OCI-LY1 (cell line): ENCODE measurements at regions not wholly inside any gene's neighbourhood (a gene's known extent, or its start where the extent isn't known, plus 50 kb on each side); places are given as distances from the start of the nearest gene placed in this dataset.

Experiments
- H2AFZ ChIP-seq: fragments of 200-600 bp; sonication (generic), shearing (Covaris generic); 2 replicates; pipeline ENCODE4 v1.6.0; 2014; ENCODE audit warnings: antibody characterized with exemption, mild to moderate bottlenecking, low read length
- H3F3A ChIP-seq: fragments of 200-600 bp; sonication (generic), shearing (Covaris generic); 2 replicates; pipeline ENCODE4 v1.6.0; 2014; ENCODE audit warnings: mild to moderate bottlenecking, antibody characterized with exemption, low read length, moderate library complexity; ENCODE audit not compliant: insufficient read depth
- H3K27ac ChIP-seq: fragments of 200-600 bp; sonication (generic); 2 replicates; pipeline ENCODE4 v1.5.1; 2014; ENCODE audit warnings: low read length, mixed run types, mild to moderate bottlenecking, low read depth; ENCODE audit not compliant: poor library complexity, severe bottlenecking
- H3K27me3 ChIP-seq: fragments of 200-600 bp; sonication (generic); 2 replicates; pipeline ENCODE4 v1.6.0; 2014; ENCODE audit warnings: antibody characterized with exemption, mild to moderate bottlenecking, low read length, moderate library complexity; ENCODE audit not compliant: insufficient read depth
- H3K36me3 ChIP-seq: fragments of 200-600 bp; sonication (generic); 2 replicates; pipeline ENCODE4 v1.6.1; 2014; ENCODE audit warnings: mild to moderate bottlenecking, antibody characterized with exemption, low read length, moderate library complexity, mixed read lengths; ENCODE audit not compliant: insufficient read depth
- H3K4me1 ChIP-seq: fragments of 200-600 bp; sonication (generic); 2 replicates; pipeline ENCODE4 v1.5.1; 2014; ENCODE audit warnings: mild to moderate bottlenecking, low read length, moderate library complexity; ENCODE audit not compliant: insufficient read depth, severe bottlenecking
- H3K4me2 ChIP-seq: fragments of 200-600 bp; sonication (generic), shearing (Covaris generic); 2 replicates; pipeline ENCODE4 v1.6.1; 2014; ENCODE audit warnings: low read length
- H3K4me3 ChIP-seq: fragments of 200-600 bp; sonication (generic); 2 replicates; pipeline ENCODE4 v1.5.1; 2014; ENCODE audit warnings: low read length, low read depth, mild to moderate bottlenecking, mixed read lengths; ENCODE audit not compliant: poor library complexity, severe bottlenecking
- H3K79me2 ChIP-seq: fragments of 200-600 bp; shearing (Covaris generic); 2 replicates; pipeline ENCODE4 v1.6.1; 2016; ENCODE audit warnings: mixed run types, low read length, mixed read lengths; ENCODE audit not compliant: insufficient read depth
- H3K9ac ChIP-seq: fragments of 200-600 bp; sonication (generic), shearing (Covaris generic); 2 replicates; pipeline ENCODE4 v1.6.1; 2014; ENCODE audit warnings: mild to moderate bottlenecking, low read length, mixed read lengths
- H3K9me2 ChIP-seq: fragments of 200-600 bp; sonication (generic), shearing (Covaris generic); 2 replicates; pipeline ENCODE4 v1.6.1; 2014; ENCODE audit warnings: low read depth, mild to moderate bottlenecking, low read length, mixed read lengths
- H3K9me3 ChIP-seq: fragments of 200-600 bp; shearing (Covaris generic); 2 replicates; pipeline ENCODE4 v1.6.1; 2014; ENCODE audit warnings: low read length, mixed read lengths
- H4K20me1 ChIP-seq: fragments of 200-600 bp; sonication (generic), shearing (Covaris generic); 2 replicates; pipeline ENCODE4 v1.6.0; 2016; ENCODE audit warnings: mild to moderate bottlenecking, low read length; ENCODE audit not compliant: insufficient read depth
- EZH2 ChIP-seq: fragments of 200-600 bp; sonication (generic), shearing (Covaris generic); IDR thresholded peaks from 2 replicates; pipeline ENCODE4 v1.8.0; 2017; ENCODE audit warnings: borderline replicate concordance, mixed run types, mild to moderate bottlenecking, antibody characterized with exemption, low read length, moderate library complexity, mixed read lengths
- TF ChIP-seq, protein P1 (sequence below): fragments of 200-600 bp; sonication (generic), shearing (Covaris generic); IDR thresholded peaks from 2 replicates; pipeline ENCODE4 v1.5.1; 2017; ENCODE audit warnings: mild to moderate bottlenecking, antibody characterized with exemption, low read length, moderate library complexity, mixed read lengths

DNA sequence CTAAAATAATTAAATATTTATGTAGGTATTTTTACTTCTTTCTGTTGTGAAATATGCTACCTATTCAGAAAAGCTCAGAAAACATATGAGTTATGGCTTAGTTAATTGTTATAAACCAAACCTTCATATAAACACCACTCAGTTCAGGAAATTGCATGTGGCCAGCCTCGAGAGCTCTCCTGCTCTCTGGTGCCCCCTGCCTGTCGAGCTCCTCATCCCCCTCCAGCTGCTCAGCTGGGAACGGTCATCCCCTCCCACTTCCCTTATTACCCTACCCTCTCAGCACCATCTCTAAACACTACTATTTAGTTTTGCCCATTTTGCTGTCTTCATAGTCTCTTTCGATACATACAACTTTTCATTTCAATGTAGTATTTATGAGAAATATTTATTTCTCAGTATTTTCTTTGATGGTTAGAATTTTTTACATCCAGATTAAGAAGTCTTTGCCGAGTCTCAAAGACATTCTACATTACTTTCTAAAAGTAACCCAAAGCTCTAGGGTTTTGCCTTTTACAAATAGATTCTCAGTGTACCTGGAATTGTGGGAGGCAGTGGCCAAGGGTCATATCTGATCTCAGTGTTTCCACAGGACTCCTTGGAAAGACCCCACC lies 51.2 kb upstream of the SEMA4D start:
- H3K27me3 ChIP-seq = no peaks in the 10 kb centered on the region; the same call in 1 of the 2 replicates
- no peaks in the 10 kb centered on the region for H3K79me2 ChIP-seq
- TF ChIP-seq EZH2 = no peak
- TF ChIP-seq, protein P1, sequence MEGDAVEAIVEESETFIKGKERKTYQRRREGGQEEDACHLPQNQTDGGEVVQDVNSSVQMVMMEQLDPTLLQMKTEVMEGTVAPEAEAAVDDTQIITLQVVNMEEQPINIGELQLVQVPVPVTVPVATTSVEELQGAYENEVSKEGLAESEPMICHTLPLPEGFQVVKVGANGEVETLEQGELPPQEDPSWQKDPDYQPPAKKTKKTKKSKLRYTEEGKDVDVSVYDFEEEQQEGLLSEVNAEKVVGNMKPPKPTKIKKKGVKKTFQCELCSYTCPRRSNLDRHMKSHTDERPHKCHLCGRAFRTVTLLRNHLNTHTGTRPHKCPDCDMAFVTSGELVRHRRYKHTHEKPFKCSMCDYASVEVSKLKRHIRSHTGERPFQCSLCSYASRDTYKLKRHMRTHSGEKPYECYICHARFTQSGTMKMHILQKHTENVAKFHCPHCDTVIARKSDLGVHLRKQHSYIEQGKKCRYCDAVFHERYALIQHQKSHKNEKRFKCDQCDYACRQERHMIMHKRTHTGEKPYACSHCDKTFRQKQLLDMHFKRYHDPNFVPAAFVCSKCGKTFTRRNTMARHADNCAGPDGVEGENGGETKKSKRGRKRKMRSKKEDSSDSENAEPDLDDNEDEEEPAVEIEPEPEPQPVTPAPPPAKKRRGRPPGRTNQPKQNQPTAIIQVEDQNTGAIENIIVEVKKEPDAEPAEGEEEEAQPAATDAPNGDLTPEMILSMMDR = peak; percentile 87
- H3K27ac ChIP-seq = no peak overlapping the region
- no peaks in the 10 kb centered on the region for H3K4me1 ChIP-seq
- H2AFZ ChIP-seq = no peak overlapping the region
- H3K36me3 ChIP-seq = no peaks in the 10 kb centered on the region; the same call in 1 of the 2 replicates
- H3K4me3 ChIP-seq = no peak overlapping the region
- H3K9me3 ChIP-seq = 0 out of 2 replicates have a peak, but pooled peaks cover 3% of the 10 kb centered on the region
- H3K4me2 ChIP-seq = no peak overlapping the region
- H3K9ac ChIP-seq = no peak overlapping the region
- H4K20me1 ChIP-seq = no peaks in the 10 kb centered on the region
- H3K9me2 ChIP-seq = no peaks in the 10 kb centered on the region
- H3F3A ChIP-seq = no peaks in the 10 kb centered on the region

DNA sequence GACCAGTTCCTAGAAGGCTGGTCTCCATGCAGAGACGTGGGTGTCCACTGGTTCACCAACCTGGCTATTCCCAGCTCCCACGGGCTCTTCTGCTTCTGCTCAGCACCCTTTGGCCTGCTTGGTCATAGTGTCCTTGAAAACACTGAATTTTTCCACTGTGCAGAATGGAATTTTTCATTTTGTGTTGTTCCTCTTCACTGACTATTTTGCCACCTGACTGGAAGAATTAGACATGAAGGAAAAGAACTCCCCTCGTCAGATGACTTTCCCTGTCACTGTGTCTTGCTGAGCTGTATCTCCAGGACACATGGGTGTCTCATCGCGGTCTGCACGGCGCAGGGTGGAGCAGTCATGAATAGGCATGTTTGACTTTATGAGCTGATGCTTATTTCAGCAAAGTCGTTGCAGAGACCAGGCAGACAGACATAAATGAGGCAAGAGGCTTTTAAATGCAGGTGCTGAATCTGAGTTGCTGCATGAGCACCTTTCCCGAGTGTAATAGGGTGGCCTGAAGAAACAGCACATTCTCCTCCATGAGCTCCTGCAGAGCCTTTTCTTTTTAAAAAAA lies 50.2 kb upstream of the SEMA4D start:
- no peak overlapping the region for H3K27ac ChIP-seq
- no peak overlapping the region for H3K4me3 ChIP-seq
- TF ChIP-seq, protein P1 = no peak
- TF ChIP-seq EZH2 = no peak
- no peaks in the 10 kb centered on the region for H3F3A ChIP-seq
- no peak overlapping the region for H3K4me2 ChIP-seq
- no peaks in the 10 kb centered on the region for H3K4me1 ChIP-seq
- H3K27me3 ChIP-seq = no peaks in the 10 kb centered on the region; the same call in 1 of the 2 replicates
- H3K79me2 ChIP-seq = no peaks in the 10 kb centered on the region
- no peaks in the 10 kb centered on the region for H3K9me2 ChIP-seq
- H4K20me1 ChIP-seq = no peaks in the 10 kb centered on the region
- no peaks in the 10 kb centered on the region; the same call in 1 of the 2 replicates for H3K36me3 ChIP-seq
- no peak overlapping the region for H3K9ac ChIP-seq
- no peak overlapping the region for H2AFZ ChIP-seq
- 0 out of 2 replicates have a peak, but pooled peaks cover 3% of the 10 kb centered on the region for H3K9me3 ChIP-seq
